HEK293 (cell line): ENCODE measurements at regions not wholly inside any gene's neighbourhood (a gene's known extent, or its start where the extent isn't known, plus 50 kb on each side); places are given as distances from the start of the nearest gene placed in this dataset.
"Not testable (repeated sequence)": the region's sequence is repeated elsewhere in the genome, so short reads cannot be mapped to it uniquely, and the experiment has no call there.

Source experiments
- CTCF ChIA-PET: fragments of 350-600 bp; formaldehyde crosslinking; extraction: SDS; loops from one replicate; lab custom pipeline; 2021; ENCODE audit warnings: antibody characterized with exemption; lab: Yijun Ruan, JAX
- POLR2A ChIA-PET: fragments of 300-600 bp; formaldehyde crosslinking; extraction: SDS; loops from one replicate; lab custom pipeline; 2020; ENCODE audit warnings: antibody characterized with exemption, inconsistent platforms; lab: Yijun Ruan, JAX
- H3K27ac ChIP-seq: fragments of 200-500 bp; sonication (Bioruptor generic); 2 replicates; pipeline ENCODE4 v1.5.1; 2014; ENCODE audit warnings: low read depth, low read length, control low read depth, inconsistent platforms; ENCODE audit errors: extremely low read depth
- H3K36me3 ChIP-seq, 2 experiments: fragments of 200-500 bp in 1 of 2; sonication (Bioruptor generic) in 1 of 2; 1 replicate in 1 of 2; 2 replicates in 1 of 2; pipeline ENCODE4 v1.5.1; 2014 to 2017; ENCODE audit warnings: inconsistent platforms in 2 of 2, low read length in 2 of 2; ENCODE audit not compliant: control insufficient read depth in 2 of 2, insufficient read depth in 1 of 2
- H3K4me1 ChIP-seq: fragments of 200-500 bp; sonication (Bioruptor generic); 2 replicates; pipeline ENCODE4 v1.5.1; 2014; ENCODE audit warnings: mild to moderate bottlenecking, low read length, inconsistent platforms; ENCODE audit not compliant: control insufficient read depth, insufficient read depth
- H3K4me3 ChIP-seq: 2 replicates; pipeline ENCODE4 v1.5.1; 2011; ENCODE audit warnings: low read depth, mild to moderate bottlenecking, control low read depth, low read length, moderate library complexity
- H3K9me3 ChIP-seq: fragments of 200-500 bp; sonication (Bioruptor generic); 2 replicates; pipeline ENCODE4 v1.5.1; 2014; ENCODE audit warnings: low read depth, low read length, inconsistent platforms; ENCODE audit not compliant: control insufficient read depth, insufficient read depth
- SP2 ChIP-seq: fragments of 450-650 bp; formaldehyde crosslinking; IDR thresholded peaks from 2 replicates; pipeline ENCODE4 v1.5.1; 2016; ENCODE audit warnings: missing biosample characterization, missing genetic modification characterization
- ZBTB7A ChIP-seq: fragments of 450-650 bp; formaldehyde crosslinking; IDR thresholded peaks from 2 replicates; pipeline ENCODE4 v1.5.1; 2016; ENCODE audit warnings: low read depth, missing biosample characterization, missing genetic modification characterization
- ZFP41 ChIP-seq: fragments of 450-650 bp; formaldehyde crosslinking; IDR thresholded peaks from 2 replicates; pipeline ENCODE4 v1.5.1; 2016; ENCODE audit warnings: missing biosample characterization, missing genetic modification characterization, borderline replicate concordance
- ZNF10 ChIP-seq: fragments of 450-650 bp; formaldehyde crosslinking; IDR thresholded peaks from 2 replicates; pipeline ENCODE4 v1.5.1; 2017; ENCODE audit warnings: missing biosample characterization, missing genetic modification characterization
- ZNF114 ChIP-seq: fragments of 450-650 bp; formaldehyde crosslinking; IDR thresholded peaks from 2 replicates; pipeline ENCODE4 v1.5.0; 2017; ENCODE audit warnings: missing biosample characterization, missing genetic modification characterization
- ZNF132 ChIP-seq: fragments of 450-650 bp; formaldehyde crosslinking; IDR thresholded peaks from 2 replicates; pipeline ENCODE4 v1.5.1; 2017; ENCODE audit warnings: missing biosample characterization, missing genetic modification characterization, borderline replicate concordance
- ZNF157 ChIP-seq: fragments of 450-650 bp; formaldehyde crosslinking; IDR thresholded peaks from 2 replicates; pipeline ENCODE4 v1.5.1; 2016; ENCODE audit warnings: missing biosample characterization, missing genetic modification characterization
- ZNF175 ChIP-seq: fragments of 450-650 bp; formaldehyde crosslinking; IDR thresholded peaks from 2 replicates; pipeline ENCODE4 v1.5.1; 2016; ENCODE audit warnings: missing biosample characterization, missing genetic modification characterization
- ZNF521 ChIP-seq: fragments of 450-650 bp; formaldehyde crosslinking; IDR thresholded peaks from 2 replicates; pipeline ENCODE4 v1.5.1; 2017; ENCODE audit warnings: missing biosample characterization, mild to moderate bottlenecking, missing genetic modification characterization
- ZNF585B ChIP-seq: fragments of 450-650 bp; formaldehyde crosslinking; IDR thresholded peaks from 2 replicates; pipeline ENCODE4 v1.5.1; 2016; ENCODE audit warnings: missing biosample characterization, missing genetic modification characterization
- ZNF610 ChIP-seq: fragments of 450-650 bp; formaldehyde crosslinking; IDR thresholded peaks from 2 replicates; pipeline ENCODE4 v1.5.1; 2016; ENCODE audit warnings: missing biosample characterization, missing genetic modification characterization, borderline replicate concordance
- ZNF792 ChIP-seq: fragments of 450-650 bp; formaldehyde crosslinking; IDR thresholded peaks from 2 replicates; pipeline ENCODE4 v1.5.1; 2016; ENCODE audit warnings: missing biosample characterization, missing genetic modification characterization
- TF ChIP-seq, protein P1 (sequence below): fragments of 450-650 bp; formaldehyde crosslinking; IDR thresholded peaks from 2 replicates; pipeline ENCODE4 v1.5.1; 2016; ENCODE audit warnings: missing biosample characterization, missing genetic modification characterization
- TF ChIP-seq, protein P2 (sequence below): fragments of 450-650 bp; formaldehyde crosslinking; IDR thresholded peaks from 2 replicates; pipeline ENCODE4 v1.5.1; 2016; ENCODE audit warnings: missing biosample characterization, missing genetic modification characterization
- TF ChIP-seq, protein P3 (sequence below): fragments of 450-650 bp; formaldehyde crosslinking; IDR thresholded peaks from 2 replicates; pipeline ENCODE4 v1.5.0; 2017; ENCODE audit warnings: missing biosample characterization, missing genetic modification characterization, borderline replicate concordance
- TF ChIP-seq, protein P4 (sequence below): fragments of 450-650 bp; formaldehyde crosslinking; IDR thresholded peaks from 2 replicates; pipeline ENCODE4 v1.5.1; 2016; ENCODE audit warnings: missing biosample characterization, missing genetic modification characterization

DNA sequence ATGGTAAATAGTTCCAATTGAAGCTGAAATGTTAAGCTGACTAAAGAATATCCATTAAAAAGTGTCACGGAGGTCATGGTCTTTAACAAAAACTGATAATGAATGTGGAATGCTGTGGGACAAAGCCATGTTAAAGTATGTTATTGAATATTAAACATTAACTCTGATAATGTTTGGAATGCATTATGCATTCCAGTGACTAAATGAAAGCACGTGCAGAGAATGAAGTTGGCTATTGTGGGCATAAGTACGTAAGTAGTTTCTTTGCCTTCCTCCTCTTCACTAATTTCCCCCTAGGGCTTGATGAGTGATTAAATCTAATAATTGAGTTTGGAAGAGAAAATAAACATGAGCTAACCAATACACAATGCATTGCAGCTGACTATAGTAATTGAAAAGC, 640.4 kb upstream of the CDH10 start (continued):
- TF ChIP-seq, protein P1, sequence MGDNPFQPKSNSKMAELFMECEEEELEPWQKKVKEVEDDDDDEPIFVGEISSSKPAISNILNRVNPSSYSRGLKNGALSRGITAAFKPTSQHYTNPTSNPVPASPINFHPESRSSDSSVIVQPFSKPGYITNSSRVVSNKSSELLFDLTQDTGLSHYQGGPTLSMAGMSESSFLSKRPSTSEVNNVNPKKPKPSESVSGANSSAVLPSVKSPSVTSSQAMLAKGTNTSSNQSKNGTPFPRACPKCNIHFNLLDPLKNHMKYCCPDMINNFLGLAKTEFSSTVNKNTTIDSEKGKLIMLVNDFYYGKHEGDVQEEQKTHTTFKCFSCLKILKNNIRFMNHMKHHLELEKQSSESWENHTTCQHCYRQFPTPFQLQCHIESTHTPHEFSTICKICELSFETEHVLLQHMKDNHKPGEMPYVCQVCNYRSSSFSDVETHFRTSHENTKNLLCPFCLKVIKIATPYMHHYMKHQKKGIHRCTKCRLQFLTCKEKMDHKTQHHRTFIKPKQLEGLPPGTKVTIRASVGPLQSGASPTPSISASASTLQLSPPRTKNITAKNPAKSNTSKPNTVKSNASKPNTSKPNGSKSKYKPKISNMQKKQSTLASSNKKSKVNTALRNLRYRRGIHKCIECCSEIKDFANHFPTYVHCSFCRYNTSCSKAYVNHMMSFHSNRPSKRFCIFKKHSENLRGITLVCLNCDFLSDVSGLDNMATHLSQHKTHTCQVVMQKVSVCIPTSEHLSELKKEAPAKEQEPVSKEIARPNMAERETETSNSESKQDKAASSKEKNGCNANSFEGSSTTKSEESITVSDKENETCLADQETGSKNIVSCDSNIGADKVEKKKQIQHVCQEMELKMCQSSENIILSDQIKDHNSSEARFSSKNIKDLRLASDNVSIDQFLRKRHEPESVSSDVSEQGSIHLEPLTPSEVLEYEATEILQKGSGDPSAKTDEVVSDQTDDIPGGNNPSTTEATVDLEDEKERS = no peak
- no peak for TF ChIP-seq ZNF157 (tag by site-specific recombination)
- TF ChIP-seq ZNF585B (tag by site-specific recombination) = no peak
- TF ChIP-seq ZNF10 (tag by site-specific recombination) = no peak
- TF ChIP-seq ZNF175 (tag by site-specific recombination) = no peak
- no peak for TF ChIP-seq ZNF114 (tag by site-specific recombination)
- no peak for TF ChIP-seq ZBTB7A (tag by site-specific recombination)
- TF ChIP-seq, protein P2, sequence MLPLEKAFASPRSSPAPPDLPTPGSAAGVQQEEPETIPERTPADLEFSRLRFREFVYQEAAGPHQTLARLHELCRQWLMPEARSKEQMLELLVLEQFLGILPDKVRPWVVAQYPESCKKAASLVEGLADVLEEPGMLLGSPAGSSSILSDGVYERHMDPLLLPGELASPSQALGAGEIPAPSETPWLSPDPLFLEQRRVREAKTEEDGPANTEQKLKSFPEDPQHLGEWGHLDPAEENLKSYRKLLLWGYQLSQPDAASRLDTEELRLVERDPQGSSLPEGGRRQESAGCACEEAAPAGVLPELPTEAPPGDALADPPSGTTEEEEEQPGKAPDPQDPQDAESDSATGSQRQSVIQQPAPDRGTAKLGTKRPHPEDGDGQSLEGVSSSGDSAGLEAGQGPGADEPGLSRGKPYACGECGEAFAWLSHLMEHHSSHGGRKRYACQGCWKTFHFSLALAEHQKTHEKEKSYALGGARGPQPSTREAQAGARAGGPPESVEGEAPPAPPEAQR = no peak
- TF ChIP-seq SP2 (tag by site-specific recombination) = no peak
- TF ChIP-seq ZFP41 (tag by site-specific recombination) = no peak
- TF ChIP-seq, all 188 proteins: peak for 0

DNA sequence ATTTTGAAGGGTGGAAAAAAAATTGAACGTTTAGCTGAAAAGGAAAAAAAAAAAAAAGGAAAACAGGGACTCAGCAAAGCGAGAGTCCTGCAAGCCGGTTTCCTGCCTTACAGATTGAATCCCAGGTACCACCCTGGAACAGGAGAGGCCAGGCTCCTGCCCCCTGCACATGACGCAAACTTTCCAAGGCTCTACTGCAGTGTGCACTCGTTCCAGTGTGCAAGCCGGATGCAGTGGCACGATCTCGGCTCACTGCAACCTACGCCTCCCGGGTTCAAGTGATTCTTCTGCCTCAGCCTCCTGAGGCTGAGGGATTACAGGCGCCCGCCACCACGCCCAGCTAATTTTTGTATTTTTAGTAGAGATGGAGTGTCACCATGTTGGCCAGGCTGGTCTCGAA, 618.7 kb upstream of the CDH10 start:
- H3K9me3 ChIP-seq, CTCF ChIA-PET, H3K4me3 ChIP-seq, H3K4me1 ChIP-seq, H3K36me3 ChIP-seq, H3K27ac ChIP-seq, POLR2A ChIA-PET: not testable (repeated sequence)

DNA sequence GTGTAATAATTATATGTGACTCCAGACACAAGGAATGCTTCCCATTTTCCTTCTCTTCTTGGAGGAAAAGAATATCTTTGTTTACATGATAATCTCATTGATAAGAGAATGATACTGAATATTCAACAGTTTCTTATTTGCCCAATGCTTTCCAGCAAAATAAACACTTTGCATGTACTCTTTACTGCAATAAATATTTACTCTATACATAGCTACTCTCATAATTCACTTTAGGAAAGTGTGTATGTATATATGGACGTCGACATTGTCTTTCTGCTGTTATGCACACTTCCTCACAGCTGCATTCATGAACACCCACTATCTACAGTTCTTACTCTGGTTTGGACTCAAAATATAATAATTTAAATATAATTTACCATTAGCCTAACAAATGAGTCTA, 617.4 kb upstream of the CDH10 start:
- Histone ChIP-seq H3K27ac (no peak overlapping the region), H3K36me3 (no peaks in the 10 kb centered on the region), H3K9me3 (no peaks in the 10 kb centered on the region), H3K4me3 (no peak overlapping the region), H3K4me1 (no peaks in the 10 kb centered on the region)
- ChIA-PET CTCF (no interaction called here), POLR2A (no interaction called here)
- no peak for TF ChIP-seq ZNF521 (tag by site-specific recombination)
- no peak for TF ChIP-seq ZNF792
- no peak for TF ChIP-seq ZNF157 (tag by site-specific recombination)
- TF ChIP-seq, protein P3, sequence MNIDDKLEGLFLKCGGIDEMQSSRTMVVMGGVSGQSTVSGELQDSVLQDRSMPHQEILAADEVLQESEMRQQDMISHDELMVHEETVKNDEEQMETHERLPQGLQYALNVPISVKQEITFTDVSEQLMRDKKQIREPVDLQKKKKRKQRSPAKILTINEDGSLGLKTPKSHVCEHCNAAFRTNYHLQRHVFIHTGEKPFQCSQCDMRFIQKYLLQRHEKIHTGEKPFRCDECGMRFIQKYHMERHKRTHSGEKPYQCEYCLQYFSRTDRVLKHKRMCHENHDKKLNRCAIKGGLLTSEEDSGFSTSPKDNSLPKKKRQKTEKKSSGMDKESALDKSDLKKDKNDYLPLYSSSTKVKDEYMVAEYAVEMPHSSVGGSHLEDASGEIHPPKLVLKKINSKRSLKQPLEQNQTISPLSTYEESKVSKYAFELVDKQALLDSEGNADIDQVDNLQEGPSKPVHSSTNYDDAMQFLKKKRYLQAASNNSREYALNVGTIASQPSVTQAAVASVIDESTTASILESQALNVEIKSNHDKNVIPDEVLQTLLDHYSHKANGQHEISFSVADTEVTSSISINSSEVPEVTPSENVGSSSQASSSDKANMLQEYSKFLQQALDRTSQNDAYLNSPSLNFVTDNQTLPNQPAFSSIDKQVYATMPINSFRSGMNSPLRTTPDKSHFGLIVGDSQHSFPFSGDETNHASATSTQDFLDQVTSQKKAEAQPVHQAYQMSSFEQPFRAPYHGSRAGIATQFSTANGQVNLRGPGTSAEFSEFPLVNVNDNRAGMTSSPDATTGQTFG = no peak
- TF ChIP-seq, protein P4, sequence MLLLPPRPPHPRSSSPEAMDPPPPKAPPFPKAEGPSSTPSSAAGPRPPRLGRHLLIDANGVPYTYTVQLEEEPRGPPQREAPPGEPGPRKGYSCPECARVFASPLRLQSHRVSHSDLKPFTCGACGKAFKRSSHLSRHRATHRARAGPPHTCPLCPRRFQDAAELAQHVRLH (tag by site-specific recombination) = no peak
- no peak for TF ChIP-seq ZNF610 (tag by site-specific recombination)
- no peak for TF ChIP-seq ZNF132 (tag by site-specific recombination)
